CD14-positive monocyte (primary cell): ENCODE measurements at regions not wholly inside any gene's neighbourhood (a gene's known extent, or its start where the extent isn't known, plus 50 kb on each side); places are given as distances from the start of the nearest gene placed in this dataset.

ENCODE experiments used
- DNase-seq, 3 donors: peaks; one replicate each; pipeline ENCODE4 v3.0.0-alpha.2; 2011 to 2022
- H2AFZ ChIP-seq: 2 replicates; pipeline ENCODE4 v1.6.0; 2012; ENCODE audit warnings: mild to moderate bottlenecking, low read depth, low read length, inconsistent platforms; ENCODE audit not compliant: insufficient read depth, poor library complexity, severe bottlenecking
- H3K27ac ChIP-seq, 2 donors: 1 replicate in 1 of 2; 2 replicates in 1 of 2; pipeline ENCODE4 v1.5.1; 2012 to 2013; ENCODE audit warnings: low read length in 2 of 2, control low read depth in 1 of 2, inconsistent platforms in 1 of 2, low read depth in 1 of 2, mild to moderate bottlenecking in 1 of 2
- H3K27me3 ChIP-seq, 2 donors: one replicate each; pipeline versions ENCODE4 v1.6.0 to v1.6.1; 2011 to 2013; ENCODE audit warnings: low read length in 2 of 2; ENCODE audit not compliant: control insufficient read depth in 2 of 2, insufficient read depth in 2 of 2
- H3K36me3 ChIP-seq, 2 donors: replicated peaks in 1 of 2; 1 replicate in 1 of 2; 2 replicates in 1 of 2; pipeline versions ENCODE4 v1.5.1 to v1.6.1; 2012 to 2013; ENCODE audit warnings: low read length in 2 of 2, control low read depth in 1 of 2, inconsistent platforms in 1 of 2, mild to moderate bottlenecking in 1 of 2; ENCODE audit not compliant: insufficient read depth in 2 of 2, control insufficient read depth in 1 of 2
- H3K4me1 ChIP-seq, 2 donors: 1 replicate in 1 of 2; 2 replicates in 1 of 2; pipeline versions ENCODE4 v1.5.1 to v1.6.1; 2012 to 2013; ENCODE audit warnings: low read length in 2 of 2, control low read depth in 1 of 2, inconsistent platforms in 1 of 2, mild to moderate bottlenecking in 1 of 2, moderate library complexity in 1 of 2; ENCODE audit not compliant: insufficient read depth in 2 of 2, control insufficient read depth in 1 of 2
- H3K4me2 ChIP-seq: replicated peaks from 2 replicates; pipeline ENCODE3; 2012; ENCODE audit warnings: low read length, moderate library complexity, mild to moderate bottlenecking; ENCODE audit not compliant: poor library complexity, severe bottlenecking; ENCODE audit errors: extremely low read depth
- H3K4me3 ChIP-seq, 3 experiments: fragments of 200-600 bp in 1 of 3; sonication (generic) in 1 of 3; replicated peaks in 1 of 3; 1 replicate in 2 of 3; 2 replicates in 1 of 3; pipeline ENCODE4 v1.5.1; 2011 to 2013; ENCODE audit warnings: low read length in 3 of 3, mild to moderate bottlenecking in 3 of 3, control low read depth in 2 of 3, low read depth in 2 of 3, inconsistent platforms in 1 of 3, moderate library complexity in 1 of 3
- H3K79me2 ChIP-seq: 2 replicates; pipeline ENCODE4 v1.6.0; 2012; ENCODE audit warnings: mild to moderate bottlenecking, control low read depth, inconsistent platforms, low read length, moderate library complexity; ENCODE audit not compliant: insufficient read depth
- H3K9ac ChIP-seq: 2 replicates; pipeline ENCODE4 v1.6.0; 2017; ENCODE audit warnings: low read length, mild to moderate bottlenecking; ENCODE audit not compliant: insufficient read depth, poor library complexity, severe bottlenecking
- H3K9me3 ChIP-seq, 2 donors: replicated peaks in 1 of 2; 1 replicate in 1 of 2; 2 replicates in 1 of 2; pipeline versions ENCODE4 v1.5.1 to v1.6.1; 2012 to 2013; ENCODE audit warnings: low read length in 2 of 2, control low read depth in 1 of 2; ENCODE audit not compliant: control insufficient read depth in 1 of 2, insufficient read depth in 1 of 2
- H4K20me1 ChIP-seq: 2 replicates; pipeline ENCODE4 v1.6.0; 2012; ENCODE audit warnings: mild to moderate bottlenecking, low read length, control low read depth, moderate library complexity; ENCODE audit not compliant: insufficient read depth
- H3K27ac Mint-ChIP-seq, 7 donors: one replicate each; pipeline ENCODE4 v1.8.0; 2020; ENCODE audit warnings: mild to moderate bottlenecking in 7 of 7, mixed read lengths in 7 of 7, moderate library complexity in 6 of 7, inconsistent platforms in 2 of 7
- H3K27me3 Mint-ChIP-seq, 3 donors: one replicate each; pipeline ENCODE4 v1.8.0; 2021 to 2022; ENCODE audit warnings: low read depth in 3 of 3, mild to moderate bottlenecking in 3 of 3, mixed read lengths in 3 of 3, moderate library complexity in 3 of 3, inconsistent platforms in 1 of 3
- H3K36me3 Mint-ChIP-seq, 2 donors: one replicate each; pipeline ENCODE4 v1.8.0; 2020; ENCODE audit warnings: mixed read lengths in 2 of 2, inconsistent platforms in 1 of 2, mild to moderate bottlenecking in 1 of 2
- H3K4me1 Mint-ChIP-seq: one replicate; pipeline ENCODE4 v1.8.0; 2020; ENCODE audit warnings: mild to moderate bottlenecking, mixed read lengths
- H3K4me3 Mint-ChIP-seq, 2 donors: one replicate each; pipeline ENCODE4 v1.8.0; 2020; ENCODE audit warnings: mild to moderate bottlenecking in 2 of 2, mixed read lengths in 2 of 2, moderate library complexity in 1 of 2
- H3K9me3 Mint-ChIP-seq, 7 donors: one replicate each; pipeline ENCODE4 v1.8.0; 2020 to 2022; ENCODE audit warnings: mixed read lengths in 7 of 7, mild to moderate bottlenecking in 6 of 7, moderate library complexity in 6 of 7, inconsistent platforms in 2 of 7
- WGBS: methylation state at CpG from one replicate; pipeline ENCODE4 v1.1.5; 2013; ENCODE audit warnings: missing lambda C conversion rate; ENCODE audit not compliant: insufficient coverage; 5-methylcytosine and 5-hydroxymethylcytosine counted together
- intact Hi-C, 2 donors: fragments of 100-400 bp; cut with micrococcal nuclease; formaldehyde crosslinking; loops; one replicate each; pipeline versions ENCODE4 v1.15.0 to v1.15.1; 2023
- TF ChIP-seq, protein P1 (sequence below): fragments of 200-600 bp; IDR thresholded peaks from one replicate; pipeline ENCODE4 v1.8.0; 2022; ENCODE audit warnings: antibody characterized with exemption, mild to moderate bottlenecking

DNA sequence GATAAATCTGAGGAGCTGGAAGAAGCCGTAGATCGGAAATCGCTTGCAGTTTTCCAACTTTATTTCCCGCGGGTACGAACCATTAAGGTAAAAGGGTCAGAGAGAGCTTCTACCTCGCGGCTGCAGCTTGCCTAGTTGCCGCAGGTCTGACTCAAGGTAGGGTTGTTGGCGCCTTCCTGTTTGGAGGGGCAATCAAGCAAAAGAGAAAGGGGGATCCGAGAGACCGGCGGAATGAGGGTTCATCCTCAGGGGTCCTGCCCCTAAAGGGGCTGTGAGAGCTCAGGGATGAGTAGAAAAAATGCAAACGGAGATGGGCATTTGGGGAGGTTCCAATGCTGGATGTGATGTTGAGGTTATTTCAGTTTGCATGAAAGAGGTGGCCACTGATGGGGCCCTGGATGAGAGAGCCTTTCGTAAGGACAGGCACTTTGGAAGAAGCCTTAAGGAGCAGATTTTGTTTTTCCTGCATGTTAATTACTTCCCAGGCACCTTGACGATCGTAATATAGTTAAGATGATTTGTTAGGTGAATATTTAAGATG lies 265.4 kb downstream of the CGGBP1 start:
- Histone ChIP-seq H3K4me2 (peak overlapping the region; percentile 79), H3K4me1 (peaks cover 41 to 51% of the 10 kb centered on the region in 2 donors), H2AFZ (peak overlapping the region; percentile 76), H3K27me3 (peaks cover 25 to 37% of the 10 kb centered on the region in 2 donors), H3K79me2 (no peaks in the 10 kb centered on the region), H3K27ac (no peak overlapping the region), H3K4me3 (peak overlapping the region; percentile 47 to 75 (median 52)), H3K36me3 (no peaks in the 10 kb centered on the region), H3K9ac (peak overlapping the region; percentile 57), H3K9me3 (no peaks in the 10 kb centered on the region), H4K20me1 (no peaks in the 10 kb centered on the region)
- intact Hi-C loops = loop anchor here in 1 of 2 donors (10.0 kb wide), 1 partner anchor 79 kb away; no protein-coding TSS in a partner anchor
- under 1% methylated on average over 14 of the region's 17 CpGs for WGBS
- peaks cover 6 to 11% of the 10 kb centered on the region in 2 donors for H3K36me3 Mint-ChIP-seq
- H3K4me3 Mint-ChIP-seq = peak overlapping the region; percentile 95 to 100
- TF ChIP-seq, protein P1, sequence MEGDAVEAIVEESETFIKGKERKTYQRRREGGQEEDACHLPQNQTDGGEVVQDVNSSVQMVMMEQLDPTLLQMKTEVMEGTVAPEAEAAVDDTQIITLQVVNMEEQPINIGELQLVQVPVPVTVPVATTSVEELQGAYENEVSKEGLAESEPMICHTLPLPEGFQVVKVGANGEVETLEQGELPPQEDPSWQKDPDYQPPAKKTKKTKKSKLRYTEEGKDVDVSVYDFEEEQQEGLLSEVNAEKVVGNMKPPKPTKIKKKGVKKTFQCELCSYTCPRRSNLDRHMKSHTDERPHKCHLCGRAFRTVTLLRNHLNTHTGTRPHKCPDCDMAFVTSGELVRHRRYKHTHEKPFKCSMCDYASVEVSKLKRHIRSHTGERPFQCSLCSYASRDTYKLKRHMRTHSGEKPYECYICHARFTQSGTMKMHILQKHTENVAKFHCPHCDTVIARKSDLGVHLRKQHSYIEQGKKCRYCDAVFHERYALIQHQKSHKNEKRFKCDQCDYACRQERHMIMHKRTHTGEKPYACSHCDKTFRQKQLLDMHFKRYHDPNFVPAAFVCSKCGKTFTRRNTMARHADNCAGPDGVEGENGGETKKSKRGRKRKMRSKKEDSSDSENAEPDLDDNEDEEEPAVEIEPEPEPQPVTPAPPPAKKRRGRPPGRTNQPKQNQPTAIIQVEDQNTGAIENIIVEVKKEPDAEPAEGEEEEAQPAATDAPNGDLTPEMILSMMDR = no peak
- H3K9me3 Mint-ChIP-seq = peaks cover 0 to 6% (median 0%) of the 10 kb centered on the region in 7 donors
- peaks cover 59% of the 10 kb centered on the region for H3K4me1 Mint-ChIP-seq
- H3K27ac Mint-ChIP-seq = peak overlapping the region in 1 of 7 donors; percentile 16
- DNase-seq = no peak
- H3K27me3 Mint-ChIP-seq = peaks cover 28 to 30% (median 30%) of the 10 kb centered on the region in 3 donors

DNA sequence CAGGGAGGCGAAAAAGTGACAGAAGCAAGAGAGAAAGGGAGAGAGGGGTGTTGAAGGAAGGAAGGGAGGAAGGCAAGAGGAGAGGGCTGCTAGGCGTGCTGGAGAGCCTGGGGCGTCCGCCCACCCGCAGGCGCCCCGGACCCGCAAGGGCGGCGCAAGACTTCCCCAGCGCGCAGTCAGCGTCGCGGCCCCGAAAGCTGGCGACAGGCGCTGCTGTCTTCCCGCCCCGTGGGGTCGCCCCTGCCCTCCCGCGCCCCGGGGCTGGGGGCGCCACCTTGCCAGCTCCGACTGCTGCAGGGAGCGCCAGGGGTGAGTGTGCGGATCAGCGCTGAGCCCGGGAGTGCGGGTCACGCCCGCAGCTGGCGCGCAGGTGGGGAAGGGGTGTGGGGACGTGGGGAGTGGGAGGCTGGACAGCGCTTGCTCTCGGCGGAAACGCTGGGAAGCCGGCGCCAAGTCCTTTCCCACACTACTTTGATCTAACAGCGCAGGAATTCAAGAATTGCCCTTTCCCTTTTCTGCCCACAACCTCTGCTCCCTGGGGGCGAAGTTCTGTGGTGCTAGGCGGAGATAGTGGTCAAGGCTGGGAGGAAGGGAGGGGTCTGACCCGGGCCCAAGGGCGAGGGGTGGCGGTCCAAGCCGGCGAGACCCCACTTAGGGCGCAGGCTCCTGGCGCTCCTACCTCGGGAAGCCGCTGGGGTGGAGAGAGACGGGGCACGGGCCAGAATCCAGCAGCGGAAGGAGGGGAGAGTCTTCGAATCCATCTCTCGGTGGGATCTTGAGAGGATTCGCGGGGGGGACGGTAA lies 266.1 kb downstream of the CGGBP1 start, which contains the start of gene HTR1F:
HTR1F (plus strand) TSS at position 173 of the 803 bp plus-strand sequence.
- Histone ChIP-seq H3K4me3 (peak within 1 kb of the TSS; percentile 47 to 75 (median 52)), H4K20me1 (no peaks in the 10 kb centered on the region), H3K27me3 (peaks cover 25 to 37% of the 10 kb centered on the region in 2 donors), H3K4me2 (peak within 1 kb of the TSS; percentile 79), H2AFZ (peak within 1 kb of the TSS; percentile 76), H3K36me3 (no peaks in the 10 kb centered on the region), H3K9ac (peak within 1 kb of the TSS; percentile 57), H3K4me1 (peaks cover 41 to 51% of the 10 kb centered on the region in 2 donors), H3K27ac (no peak within 1 kb of the TSS), H3K79me2 (no peaks in the 10 kb centered on the region), H3K9me3 (no peaks in the 10 kb centered on the region)
- Mint-ChIP-seq H3K27ac (peak within 1 kb of the TSS in 2 of 7 donors; percentile 16 to 54), H3K4me3 (peak within 1 kb of the TSS; percentile 95 to 100), H3K4me1 (peaks cover 57% of the 10 kb centered on the region), H3K27me3 (peaks cover 28 to 30% (median 30%) of the 10 kb centered on the region in 3 donors), H3K36me3 (peaks cover 6 to 11% of the 10 kb centered on the region in 2 donors), H3K9me3 (peaks cover 0 to 6% (median 0%) of the 10 kb centered on the region in 7 donors)
- intact Hi-C loops = loop anchor here in 1 of 2 donors (10.0 kb wide), 1 partner anchor 78 kb away; no protein-coding TSS in a partner anchor
- TF ChIP-seq, protein P1 = no peak
- DNase-seq = peak in 1 of 3 donors; percentile 17
- WGBS = under 1% methylated on average over 32 of the region's 62 CpGs
